ENCODE measurements at regions not wholly inside any gene's neighbourhood (a gene's known extent, or its start where the extent isn't known, plus 50 kb on each side); places are given as distances from the start of the nearest gene placed in this dataset.
"Not testable (repeated sequence)": the region's sequence is repeated elsewhere in the genome, so short reads cannot be mapped to it uniquely, and the experiment has no call there.

GRCh38 chr3:193815246-193816027 is 222.4 kb downstream of the OPA1 start:
- Mint-ChIP-seq H3K27me3 (peaks cover 10% of the 10 kb centered on the region), H3K4me3 (no peak overlapping the region), H3K4me1 (no peaks in the 10 kb centered on the region), H3K36me3 (ENCODE audit: insufficient read depth) (no peaks in the 10 kb centered on the region), H3K27ac (ENCODE audit: low read depth) (no peak overlapping the region), H3K9me3 (no peaks in the 10 kb centered on the region)
- ATAC-seq (replicated peaks; ENCODE audit: extremely low read depth, poor library complexity, severe bottlenecking) = no peak
- no peak for DNase-seq (ENCODE audit: low spot score in 2 of 2)

GRCh38 chr3:193816028-193816395 is 223.0 kb downstream of the OPA1 start:
- peaks cover 16% of the 10 kb centered on the region for H3K27me3 Mint-ChIP-seq
- ATAC-seq (replicated peaks; ENCODE audit: extremely low read depth, poor library complexity, severe bottlenecking) = no peak
- H3K9me3 Mint-ChIP-seq = no peaks in the 10 kb centered on the region
- H3K4me1 Mint-ChIP-seq = no peaks in the 10 kb centered on the region
- H3K4me3 Mint-ChIP-seq = no peak overlapping the region
- no peak overlapping the region for H3K27ac Mint-ChIP-seq (ENCODE audit: low read depth)
- no peak for DNase-seq (ENCODE audit: low spot score in 2 of 2)
- H3K36me3 Mint-ChIP-seq (ENCODE audit: insufficient read depth) = no peaks in the 10 kb centered on the region

- H3K4me3 Mint-ChIP-seq = no peak overlapping the region
- ATAC-seq (replicated peaks; ENCODE audit: extremely low read depth, poor library complexity, severe bottlenecking) (no peak), DNase-seq (ENCODE audit: low spot score in 2 of 2) (no peak)
- no peaks in the 10 kb centered on the region for H3K4me1 Mint-ChIP-seq
- no peaks in the 10 kb centered on the region for H3K36me3 Mint-ChIP-seq (ENCODE audit: insufficient read depth)
- H3K9me3 Mint-ChIP-seq = no peaks in the 10 kb centered on the region
- H3K27me3 Mint-ChIP-seq = peaks cover 20% of the 10 kb centered on the region
- H3K27ac Mint-ChIP-seq (ENCODE audit: low read depth) = no peak overlapping the region
These were observed 223.8 kb downstream of the OPA1 start for GRCh38 chr3:193816656-193817311.

GRCh38 chr3:193819117-193820010 is 226.4 kb downstream of the OPA1 start:
- Mint-ChIP-seq H3K27ac (ENCODE audit: low read depth) (no peak overlapping the region), H3K4me1 (no peaks in the 10 kb centered on the region), H3K27me3 (peaks cover 20% of the 10 kb centered on the region), H3K4me3 (no peak overlapping the region), H3K36me3 (ENCODE audit: insufficient read depth) (no peaks in the 10 kb centered on the region), H3K9me3 (no peaks in the 10 kb centered on the region)
- ATAC-seq (replicated peaks; ENCODE audit: extremely low read depth, poor library complexity, severe bottlenecking) = no peak
- no peak for DNase-seq (ENCODE audit: low spot score in 2 of 2)

GRCh38 chr3:193821151-193821668 is 228.2 kb downstream of the OPA1 start:
- ATAC-seq (replicated peaks; ENCODE audit: extremely low read depth, poor library complexity, severe bottlenecking) (no peak), DNase-seq (ENCODE audit: low spot score in 2 of 2) (no peak)
- Mint-ChIP-seq H3K36me3 (ENCODE audit: insufficient read depth) (no peaks in the 10 kb centered on the region), H3K27ac (ENCODE audit: low read depth) (no peak overlapping the region), H3K4me3 (no peak overlapping the region), H3K9me3 (no peaks in the 10 kb centered on the region), H3K27me3 (peaks cover 32% of the 10 kb centered on the region), H3K4me1 (no peaks in the 10 kb centered on the region)

GRCh38 chr3:193822492-193823212 is 229.6 kb downstream of the OPA1 start:
- no peak overlapping the region for H3K4me3 Mint-ChIP-seq
- peaks cover 32% of the 10 kb centered on the region for H3K27me3 Mint-ChIP-seq
- no peak overlapping the region for H3K27ac Mint-ChIP-seq (ENCODE audit: low read depth)
- H3K4me1 Mint-ChIP-seq = no peaks in the 10 kb centered on the region
- H3K36me3 Mint-ChIP-seq (ENCODE audit: insufficient read depth) = no peaks in the 10 kb centered on the region
- no peak for ATAC-seq (replicated peaks; ENCODE audit: extremely low read depth, poor library complexity, severe bottlenecking)
- no peaks in the 10 kb centered on the region for H3K9me3 Mint-ChIP-seq
- no peak for DNase-seq (ENCODE audit: low spot score in 2 of 2)

- peaks cover 32% of the 10 kb centered on the region for H3K27me3 Mint-ChIP-seq
- not testable (repeated sequence) for H3K4me3 Mint-ChIP-seq; DNase-seq (ENCODE audit: low spot score in 2 of 2); H3K9me3 Mint-ChIP-seq; H3K4me1 Mint-ChIP-seq; H3K27ac Mint-ChIP-seq (ENCODE audit: low read depth); H3K36me3 Mint-ChIP-seq (ENCODE audit: insufficient read depth); ATAC-seq (replicated peaks; ENCODE audit: extremely low read depth, poor library complexity, severe bottlenecking)
These were observed 230.2 kb downstream of the OPA1 start for GRCh38 chr3:193823213-193823605.

GRCh38 chr3:193824365-193824764 is 231.4 kb downstream of the OPA1 start:
- Mint-ChIP-seq H3K36me3 (ENCODE audit: insufficient read depth) (no peaks in the 10 kb centered on the region), H3K4me3 (no peak overlapping the region), H3K9me3 (no peaks in the 10 kb centered on the region), H3K27ac (ENCODE audit: low read depth) (no peak overlapping the region), H3K4me1 (no peaks in the 10 kb centered on the region), H3K27me3 (peaks cover 28% of the 10 kb centered on the region)
- ATAC-seq (replicated peaks; ENCODE audit: extremely low read depth, poor library complexity, severe bottlenecking) (no peak), DNase-seq (ENCODE audit: low spot score in 2 of 2) (no peak)

- Mint-ChIP-seq H3K36me3 (ENCODE audit: insufficient read depth) (no peaks in the 10 kb centered on the region), H3K4me3 (no peak overlapping the region), H3K9me3 (no peaks in the 10 kb centered on the region), H3K4me1 (no peaks in the 10 kb centered on the region), H3K27ac (ENCODE audit: low read depth) (no peak overlapping the region), H3K27me3 (peaks cover 21% of the 10 kb centered on the region)
- DNase-seq (ENCODE audit: low spot score in 2 of 2) = no peak
- ATAC-seq (replicated peaks; ENCODE audit: extremely low read depth, poor library complexity, severe bottlenecking) = no peak
These were observed 232.6 kb downstream of the OPA1 start for GRCh38 chr3:193825617-193826016.

- no peak for ATAC-seq (replicated peaks; ENCODE audit: extremely low read depth, poor library complexity, severe bottlenecking)
- H3K27ac Mint-ChIP-seq (ENCODE audit: low read depth) = no peak overlapping the region
- H3K4me3 Mint-ChIP-seq = no peak overlapping the region
- no peaks in the 10 kb centered on the region for H3K9me3 Mint-ChIP-seq
- no peaks in the 10 kb centered on the region for H3K36me3 Mint-ChIP-seq (ENCODE audit: insufficient read depth)
- H3K27me3 Mint-ChIP-seq = peaks cover 14% of the 10 kb centered on the region
- DNase-seq (ENCODE audit: low spot score in 2 of 2) = no peak
- no peaks in the 10 kb centered on the region for H3K4me1 Mint-ChIP-seq
These were observed 233.3 kb downstream of the OPA1 start for GRCh38 chr3:193826159-193826795.

- no peaks in the 10 kb centered on the region for H3K9me3 Mint-ChIP-seq
- no peaks in the 10 kb centered on the region for H3K4me1 Mint-ChIP-seq
- no peak overlapping the region for H3K27ac Mint-ChIP-seq (ENCODE audit: low read depth)
- H3K27me3 Mint-ChIP-seq = peaks cover 13% of the 10 kb centered on the region
- ATAC-seq (replicated peaks; ENCODE audit: extremely low read depth, poor library complexity, severe bottlenecking) (no peak), DNase-seq (ENCODE audit: low spot score in 2 of 2) (no peak)
- H3K36me3 Mint-ChIP-seq (ENCODE audit: insufficient read depth) = no peaks in the 10 kb centered on the region
- H3K4me3 Mint-ChIP-seq = no peak overlapping the region
These were observed 234.1 kb downstream of the OPA1 start for GRCh38 chr3:193827040-193827669.

Measured in central memory CD8-positive, alpha-beta T cell (primary cell).